Brain microvascular endothelial cell (primary cell): ENCODE measurements at regions not wholly inside any gene's neighbourhood (a gene's known extent, or its start where the extent isn't known, plus 50 kb on each side); places are given as distances from the start of the nearest gene placed in this dataset.
"Not testable (repeated sequence)": the region's sequence is repeated elsewhere in the genome, so short reads cannot be mapped to it uniquely, and the experiment has no call there.

Experiments
- DNase-seq: peaks from one replicate; pipeline ENCODE4 v3.0.0-alpha.2; 2020
- H3K27ac ChIP-seq: fragments of 250-450 bp; sonication (Bioruptor Pico); 2 replicates; pipeline ENCODE4 v1.5.1; 2020; ENCODE audit warnings: mild to moderate bottlenecking, moderate library complexity
- H3K27me3 ChIP-seq: fragments of 250-450 bp; sonication (Bioruptor Pico); replicated peaks from 2 replicates; pipeline ENCODE4 v1.5.1; 2020; ENCODE audit warnings: mild to moderate bottlenecking
- H3K36me3 ChIP-seq: fragments of 250-450 bp; sonication (Bioruptor Pico); replicated peaks from 2 replicates; pipeline ENCODE4 v1.5.1; 2020; ENCODE audit warnings: mild to moderate bottlenecking
- H3K4me3 ChIP-seq: 2 replicates; pipeline ENCODE4 v1.5.1; 2011; ENCODE audit warnings: low read depth, mild to moderate bottlenecking, control low read depth, low read length, moderate library complexity
- CTCF ChIP-seq: IDR thresholded peaks from 2 replicates; pipeline ENCODE4 v1.5.1; 2011; ENCODE audit warnings: low read depth, mild to moderate bottlenecking, moderate library complexity, low read length, control low read depth, inconsistent platforms; ENCODE audit errors: missing control alignments
- in situ Hi-C: cut with HindIII; loops from 2 replicates; pipeline ENCODE4 v1.10.0; 2017; ENCODE audit warnings: low sequenced_read_pairs, low pct_ligation_motif_present

- no peaks in the 10 kb centered on the region for H3K27me3 ChIP-seq
- H3K36me3 ChIP-seq: no peaks in the 10 kb centered on the region
- no peak for TF ChIP-seq CTCF
- no peak for DNase-seq
- H3K27ac ChIP-seq: no peak overlapping the region
- H3K4me3 ChIP-seq: no peak overlapping the region
- in situ Hi-C loops: no loop called here
These were observed 295.1 kb upstream of the CDYL start for GRCh38 chr6:4480788-4481735.

GRCh38 chr6:4478098-4478497 is 298.1 kb upstream of the CDYL start:
- H3K36me3 ChIP-seq: no peaks in the 10 kb centered on the region
- no peak overlapping the region for H3K27ac ChIP-seq
- in situ Hi-C loops: no loop called here
- no peak overlapping the region for H3K4me3 ChIP-seq
- DNase-seq: no peak
- TF ChIP-seq CTCF: no peak
- H3K27me3 ChIP-seq: no peaks in the 10 kb centered on the region

- no peak for DNase-seq
- Histone ChIP-seq H3K4me3 (no peak overlapping the region), H3K36me3 (no peaks in the 10 kb centered on the region), H3K27me3 (no peaks in the 10 kb centered on the region), H3K27ac (no peak overlapping the region)
- in situ Hi-C loops: no loop called here
- no peak for TF ChIP-seq CTCF
These were observed 301.4 kb upstream of the CDYL start for GRCh38 chr6:4474810-4475209.

GRCh38 chr6:4472969-4473642 is 303.1 kb upstream of the CDYL start:
- TF ChIP-seq CTCF: no peak
- Histone ChIP-seq H3K36me3 (no peaks in the 10 kb centered on the region), H3K27me3 (no peaks in the 10 kb centered on the region), H3K4me3 (no peak overlapping the region), H3K27ac (no peak overlapping the region)
- DNase-seq: no peak
- in situ Hi-C loops: no loop called here

- no peak for DNase-seq
- no peaks in the 10 kb centered on the region for H3K27me3 ChIP-seq
- in situ Hi-C loops: no loop called here
- no peak for TF ChIP-seq CTCF
- no peak overlapping the region for H3K4me3 ChIP-seq
- no peak overlapping the region for H3K27ac ChIP-seq
- H3K36me3 ChIP-seq: no peaks in the 10 kb centered on the region
These were observed 304.0 kb upstream of the CDYL start for GRCh38 chr6:4472222-4472621.

- H3K27me3 ChIP-seq, H3K4me3 ChIP-seq, in situ Hi-C loops, H3K27ac ChIP-seq, DNase-seq, H3K36me3 ChIP-seq: not testable (repeated sequence)
These were observed 304.7 kb upstream of the CDYL start for GRCh38 chr6:4471515-4471914.
